ENCODE measurements at regions not wholly inside any gene's neighbourhood (a gene's known extent, or its start where the extent isn't known, plus 50 kb on each side); places are given as distances from the start of the nearest gene placed in this dataset.
"Not testable (repeated sequence)": the region's sequence is repeated elsewhere in the genome, so short reads cannot be mapped to it uniquely, and the experiment has no call there.

DNA sequence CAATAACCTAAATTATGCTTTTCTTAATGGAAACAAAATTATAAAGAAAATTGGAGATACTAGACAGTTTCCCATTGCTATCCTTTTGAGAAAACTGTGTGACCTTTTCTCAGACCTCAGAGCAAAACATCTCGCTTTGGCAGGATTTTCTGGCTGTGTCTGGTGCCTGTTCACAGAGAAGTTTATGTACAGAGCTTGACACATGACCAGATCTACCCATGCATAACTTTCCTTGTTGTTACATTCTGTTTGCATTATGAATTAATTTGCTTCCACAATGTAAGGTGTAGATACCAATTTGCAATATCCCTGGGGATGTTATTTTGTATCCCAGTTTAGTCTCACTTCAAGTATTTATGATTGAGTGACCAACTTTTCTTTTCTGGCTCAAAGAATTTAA lies 565.0 kb downstream of the XPNPEP1 start:
- no peak overlapping the region for H3K9ac ChIP-seq (ENCODE audit: low read length)
- no peaks in the 10 kb centered on the region for H3K9me3 ChIP-seq (ENCODE audit: control insufficient read depth, low read length)
- no peaks in the 10 kb centered on the region for H3K36me3 ChIP-seq (ENCODE audit: control insufficient read depth, insufficient read depth, low read length)
- no peaks in the 10 kb centered on the region for H3K4me1 ChIP-seq (ENCODE audit: control insufficient read depth, insufficient read depth, low read length)
- H3K4me3 ChIP-seq (ENCODE audit: low read length) = no peak overlapping the region
- H3K27me3 ChIP-seq (ENCODE audit: control insufficient read depth, insufficient read depth, low read length) = no peaks in the 10 kb centered on the region

GRCh38 chr10:109348324-109348723 lies 575.0 kb downstream of the XPNPEP1 start:
- no peak overlapping the region for H3K9ac ChIP-seq (ENCODE audit: low read length)
- no peaks in the 10 kb centered on the region for H3K4me1 ChIP-seq (ENCODE audit: control insufficient read depth, insufficient read depth, low read length)
- no peaks in the 10 kb centered on the region for H3K9me3 ChIP-seq (ENCODE audit: control insufficient read depth, low read length)
- no peaks in the 10 kb centered on the region for H3K36me3 ChIP-seq (ENCODE audit: control insufficient read depth, insufficient read depth, low read length)
- no peaks in the 10 kb centered on the region for H3K27me3 ChIP-seq (ENCODE audit: control insufficient read depth, insufficient read depth, low read length)
- no peak overlapping the region for H3K4me3 ChIP-seq (ENCODE audit: low read length)

GRCh38 chr10:109343293-109343692 lies 580.0 kb downstream of the XPNPEP1 start:
- Histone ChIP-seq H3K4me3 (ENCODE audit: low read length) (no peak overlapping the region), H3K9ac (ENCODE audit: low read length) (no peak overlapping the region), H3K36me3 (ENCODE audit: control insufficient read depth, insufficient read depth, low read length) (no peaks in the 10 kb centered on the region), H3K4me1 (ENCODE audit: control insufficient read depth, insufficient read depth, low read length) (no peaks in the 10 kb centered on the region), H3K9me3 (ENCODE audit: control insufficient read depth, low read length) (no peaks in the 10 kb centered on the region), H3K27me3 (ENCODE audit: control insufficient read depth, insufficient read depth, low read length) (no peaks in the 10 kb centered on the region)

GRCh38 chr10:109341986-109342385 lies 581.3 kb downstream of the XPNPEP1 start:
- H3K4me3 ChIP-seq (ENCODE audit: low read length) = no peak overlapping the region
- no peaks in the 10 kb centered on the region for H3K27me3 ChIP-seq (ENCODE audit: control insufficient read depth, insufficient read depth, low read length)
- no peaks in the 10 kb centered on the region for H3K36me3 ChIP-seq (ENCODE audit: control insufficient read depth, insufficient read depth, low read length)
- H3K4me1 ChIP-seq (ENCODE audit: control insufficient read depth, insufficient read depth, low read length) = no peaks in the 10 kb centered on the region
- no peaks in the 10 kb centered on the region for H3K9me3 ChIP-seq (ENCODE audit: control insufficient read depth, low read length)
- H3K9ac ChIP-seq (ENCODE audit: low read length) = no peak overlapping the region

- H3K4me3 ChIP-seq (ENCODE audit: low read length) = no peak overlapping the region
- no peaks in the 10 kb centered on the region for H3K4me1 ChIP-seq (ENCODE audit: control insufficient read depth, insufficient read depth, low read length)
- H3K9me3 ChIP-seq (ENCODE audit: control insufficient read depth, low read length) = no peaks in the 10 kb centered on the region
- no peak overlapping the region for H3K9ac ChIP-seq (ENCODE audit: low read length)
- H3K36me3 ChIP-seq (ENCODE audit: control insufficient read depth, insufficient read depth, low read length) = no peaks in the 10 kb centered on the region
- no peaks in the 10 kb centered on the region for H3K27me3 ChIP-seq (ENCODE audit: control insufficient read depth, insufficient read depth, low read length)
These were observed 595.3 kb downstream of the XPNPEP1 start for GRCh38 chr10:109328001-109328400.

DNA sequence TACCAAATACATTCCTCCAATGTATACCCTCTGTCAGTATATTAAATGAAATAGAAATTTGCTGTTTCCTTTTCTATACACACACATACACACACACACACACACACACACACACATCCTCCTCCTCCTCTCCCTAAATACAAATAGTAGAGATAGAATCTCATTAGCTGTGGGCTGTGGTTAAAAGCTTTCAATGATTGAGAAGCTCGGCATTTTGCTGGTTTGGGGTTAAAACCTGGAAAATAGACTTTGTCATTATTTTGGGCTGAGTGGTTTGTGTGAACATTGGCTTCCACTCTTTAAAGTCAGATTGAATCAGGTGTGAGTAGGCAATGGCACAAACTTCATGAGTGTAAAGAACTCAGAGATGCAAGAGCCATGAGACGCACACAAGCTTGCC lies 596.0 kb downstream of the XPNPEP1 start:
- H3K9ac ChIP-seq (ENCODE audit: low read length) = no peak overlapping the region
- no peaks in the 10 kb centered on the region for H3K4me1 ChIP-seq (ENCODE audit: control insufficient read depth, insufficient read depth, low read length)
- H3K9me3 ChIP-seq (ENCODE audit: control insufficient read depth, low read length) = no peaks in the 10 kb centered on the region
- H3K27me3 ChIP-seq (ENCODE audit: control insufficient read depth, insufficient read depth, low read length) = no peaks in the 10 kb centered on the region
- no peaks in the 10 kb centered on the region for H3K36me3 ChIP-seq (ENCODE audit: control insufficient read depth, insufficient read depth, low read length)
- no peak overlapping the region for H3K4me3 ChIP-seq (ENCODE audit: low read length)

DNA sequence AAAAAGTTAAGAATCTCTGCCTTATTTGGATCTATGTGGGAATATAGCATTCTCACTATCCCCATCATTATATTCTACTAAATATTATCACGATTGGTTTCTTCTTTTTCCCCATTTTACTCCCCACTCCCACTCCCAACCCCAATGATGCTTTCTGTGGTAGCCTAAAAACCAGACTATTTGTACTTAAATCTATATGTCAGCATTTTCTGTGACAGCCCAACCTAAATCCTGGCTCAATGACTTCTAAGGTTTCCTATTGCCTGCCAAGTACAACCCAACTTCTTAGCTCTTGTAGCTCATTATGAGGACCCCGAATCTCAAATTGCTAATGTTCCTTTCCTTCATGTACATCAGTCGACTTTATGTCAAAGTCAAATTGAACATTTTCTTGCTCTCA lies 598.6 kb downstream of the XPNPEP1 start:
- H3K4me1 ChIP-seq (ENCODE audit: control insufficient read depth, insufficient read depth, low read length) = no peaks in the 10 kb centered on the region
- no peaks in the 10 kb centered on the region for H3K36me3 ChIP-seq (ENCODE audit: control insufficient read depth, insufficient read depth, low read length)
- H3K4me3 ChIP-seq (ENCODE audit: low read length) = no peak overlapping the region
- H3K9ac ChIP-seq (ENCODE audit: low read length) = no peak overlapping the region
- H3K9me3 ChIP-seq (ENCODE audit: control insufficient read depth, low read length) = no peaks in the 10 kb centered on the region
- H3K27me3 ChIP-seq (ENCODE audit: control insufficient read depth, insufficient read depth, low read length) = no peaks in the 10 kb centered on the region

DNA sequence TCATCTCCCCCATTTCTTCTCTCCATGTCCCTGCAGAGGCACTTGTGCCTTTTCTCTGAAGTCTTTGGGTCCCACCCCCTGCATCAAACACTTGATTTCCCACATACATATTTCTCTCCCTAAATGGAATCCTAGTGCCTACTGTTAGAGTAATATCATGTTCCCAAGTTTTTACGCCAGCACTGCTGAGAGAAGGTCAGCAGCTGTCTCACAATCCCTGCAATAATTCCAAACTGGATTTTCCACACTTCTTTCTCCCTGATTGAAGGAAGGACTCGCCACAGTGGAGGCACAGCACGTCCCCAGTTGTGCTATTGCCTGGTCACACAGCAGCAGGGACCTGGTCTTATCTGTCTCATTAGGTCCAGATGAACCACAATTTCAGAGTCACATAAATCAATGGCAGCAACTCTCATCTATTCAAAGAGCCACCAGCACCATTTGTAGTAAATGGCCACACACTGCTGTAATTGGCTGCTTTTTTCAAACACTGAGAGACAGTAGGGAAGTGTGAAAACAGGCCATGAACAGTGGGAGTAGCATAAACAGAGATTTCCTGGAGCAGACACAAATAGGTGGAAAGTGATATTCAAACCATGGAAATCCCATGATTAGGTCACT lies 605.5 kb downstream of the XPNPEP1 start:
- H3K36me3 ChIP-seq (ENCODE audit: control insufficient read depth, insufficient read depth, low read length) = no peaks in the 10 kb centered on the region
- H3K27me3 ChIP-seq (ENCODE audit: control insufficient read depth, insufficient read depth, low read length) = no peaks in the 10 kb centered on the region
- no peaks in the 10 kb centered on the region for H3K4me1 ChIP-seq (ENCODE audit: control insufficient read depth, insufficient read depth, low read length)
- no peak overlapping the region for H3K4me3 ChIP-seq (ENCODE audit: low read length)
- H3K9me3 ChIP-seq (ENCODE audit: control insufficient read depth, low read length) = no peaks in the 10 kb centered on the region
- H3K9ac ChIP-seq (ENCODE audit: low read length) = no peak overlapping the region

DNA sequence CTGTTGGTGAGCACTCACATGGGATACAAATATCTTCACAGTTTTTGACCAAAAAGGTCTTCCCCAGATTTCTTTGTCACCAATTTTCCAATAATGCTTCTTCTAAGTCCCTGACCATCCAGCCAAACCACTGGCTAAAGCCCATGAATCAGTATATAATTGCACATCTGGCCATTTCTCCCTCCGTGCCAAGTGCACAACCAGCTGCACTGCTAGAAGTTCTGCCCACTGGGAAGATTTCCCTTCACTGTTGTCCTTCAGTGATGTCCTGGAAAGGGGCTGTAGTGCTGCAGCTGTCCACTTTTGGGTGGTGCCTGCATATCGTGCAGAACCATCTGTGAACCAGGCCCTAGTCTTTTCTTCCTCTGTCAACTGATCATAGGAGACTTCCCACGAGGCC lies 609.3 kb downstream of the XPNPEP1 start:
- not testable (repeated sequence) for H3K9me3 ChIP-seq (ENCODE audit: control insufficient read depth, low read length); H3K36me3 ChIP-seq (ENCODE audit: control insufficient read depth, insufficient read depth, low read length); H3K9ac ChIP-seq (ENCODE audit: low read length); H3K4me3 ChIP-seq (ENCODE audit: low read length); H3K27me3 ChIP-seq (ENCODE audit: control insufficient read depth, insufficient read depth, low read length); H3K4me1 ChIP-seq (ENCODE audit: control insufficient read depth, insufficient read depth, low read length)

- H3K4me3 ChIP-seq (ENCODE audit: low read length); H3K9ac ChIP-seq (ENCODE audit: low read length); H3K36me3 ChIP-seq (ENCODE audit: control insufficient read depth, insufficient read depth, low read length); H3K9me3 ChIP-seq (ENCODE audit: control insufficient read depth, low read length); H3K4me1 ChIP-seq (ENCODE audit: control insufficient read depth, insufficient read depth, low read length); H3K27me3 ChIP-seq (ENCODE audit: control insufficient read depth, insufficient read depth, low read length): not testable (repeated sequence)
These were observed 610.8 kb downstream of the XPNPEP1 start for GRCh38 chr10:109312555-109312954.

- Histone ChIP-seq H3K4me1 (ENCODE audit: control insufficient read depth, insufficient read depth, low read length) (no peaks in the 10 kb centered on the region), H3K4me3 (ENCODE audit: low read length) (no peak overlapping the region), H3K27me3 (ENCODE audit: control insufficient read depth, insufficient read depth, low read length) (no peaks in the 10 kb centered on the region), H3K36me3 (ENCODE audit: control insufficient read depth, insufficient read depth, low read length) (no peaks in the 10 kb centered on the region), H3K9me3 (ENCODE audit: control insufficient read depth, low read length) (no peaks in the 10 kb centered on the region), H3K9ac (ENCODE audit: low read length) (no peak overlapping the region)
These were observed 614.3 kb downstream of the XPNPEP1 start for GRCh38 chr10:109308971-109309370.

GRCh38 chr10:109307102-109307501 lies 616.2 kb downstream of the XPNPEP1 start:
- H3K36me3 ChIP-seq (ENCODE audit: control insufficient read depth, insufficient read depth, low read length); H3K4me3 ChIP-seq (ENCODE audit: low read length); H3K27me3 ChIP-seq (ENCODE audit: control insufficient read depth, insufficient read depth, low read length); H3K4me1 ChIP-seq (ENCODE audit: control insufficient read depth, insufficient read depth, low read length); H3K9me3 ChIP-seq (ENCODE audit: control insufficient read depth, low read length); H3K9ac ChIP-seq (ENCODE audit: low read length): not testable (repeated sequence)

DNA sequence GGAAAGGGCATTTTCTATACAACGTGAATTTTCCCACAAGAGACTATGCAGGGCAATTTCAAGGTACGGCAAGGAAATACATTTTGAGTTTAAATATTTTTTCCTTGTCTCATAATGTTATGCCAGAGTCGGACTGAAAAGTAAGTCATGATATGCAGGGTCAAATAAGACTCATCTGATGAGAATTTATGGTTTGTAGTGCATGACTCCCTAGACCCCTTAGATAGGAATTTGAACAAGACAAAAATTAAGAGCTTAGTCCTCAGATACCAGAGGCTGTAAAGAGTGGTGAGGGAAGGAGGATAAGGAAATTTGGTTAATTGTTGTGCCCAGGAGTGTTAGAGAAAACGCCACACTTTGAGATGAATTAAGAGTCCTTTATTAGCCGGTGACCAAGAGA lies 616.6 kb downstream of the XPNPEP1 start:
- Histone ChIP-seq H3K36me3 (ENCODE audit: control insufficient read depth, insufficient read depth, low read length) (no peaks in the 10 kb centered on the region), H3K4me3 (ENCODE audit: low read length) (no peak overlapping the region), H3K9me3 (ENCODE audit: control insufficient read depth, low read length) (no peaks in the 10 kb centered on the region), H3K9ac (ENCODE audit: low read length) (no peak overlapping the region), H3K27me3 (ENCODE audit: control insufficient read depth, insufficient read depth, low read length) (no peaks in the 10 kb centered on the region), H3K4me1 (ENCODE audit: control insufficient read depth, insufficient read depth, low read length) (no peaks in the 10 kb centered on the region)

All from mucosa of stomach (tissue), 1 donor.